ENCODE measurements at regions not wholly inside any gene's neighbourhood (a gene's known extent, or its start where the extent isn't known, plus 50 kb on each side); places are given as distances from the start of the nearest gene placed in this dataset.

DNA sequence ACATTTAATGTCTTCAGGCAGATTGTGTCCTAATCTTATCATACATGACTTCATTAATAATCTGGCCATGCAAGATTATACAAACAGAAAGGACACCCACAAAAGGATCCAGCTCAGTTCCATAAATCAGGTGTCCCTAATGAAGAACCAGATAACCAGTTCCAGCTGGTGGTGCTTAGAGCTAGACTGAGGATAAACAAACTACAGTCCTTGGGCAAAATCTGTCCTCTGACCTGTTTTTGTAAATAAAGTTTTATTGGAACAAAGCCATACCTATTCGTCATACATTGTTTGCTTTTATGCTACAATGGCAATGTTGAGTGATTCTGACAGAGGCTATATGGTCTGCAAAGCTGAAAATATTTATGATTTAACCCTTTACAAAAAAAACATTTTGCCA lies 199.5 kb downstream of the MID1IP1 start:
- no peak overlapping the region for H3K4me3 Mint-ChIP-seq
- no peaks in the 10 kb centered on the region for H3K9me3 Mint-ChIP-seq
- H3K36me3 Mint-ChIP-seq, result no peaks in the 10 kb centered on the region
- DNase-seq, result no peak
- H3K4me1 Mint-ChIP-seq, result no peaks in the 10 kb centered on the region
- H3K27ac Mint-ChIP-seq, result no peak overlapping the region
- H3K27me3 Mint-ChIP-seq, result no peaks in the 10 kb centered on the region
- CTCF ChIA-PET, result no interaction called here

DNA sequence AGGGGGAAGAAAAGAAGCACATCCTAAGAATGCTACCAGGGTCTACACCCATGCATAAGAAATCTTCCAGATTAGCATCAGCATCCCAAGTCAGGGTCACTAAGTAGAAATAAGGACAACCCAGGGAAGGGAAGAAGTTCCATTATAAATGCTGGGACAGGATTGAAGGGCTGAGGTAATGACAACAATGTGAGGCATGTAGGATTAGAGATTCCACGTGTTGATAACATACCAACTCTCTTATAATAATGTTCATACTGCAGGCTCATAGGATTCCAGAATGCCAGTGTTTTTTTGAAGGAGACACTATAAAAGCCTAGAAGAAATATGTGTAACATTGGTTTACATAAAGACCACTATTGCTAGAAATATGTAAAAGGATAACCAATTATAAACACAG lies 201.2 kb downstream of the MID1IP1 start:
- no peaks in the 10 kb centered on the region for H3K9me3 Mint-ChIP-seq
- H3K36me3 Mint-ChIP-seq, result no peaks in the 10 kb centered on the region
- no peaks in the 10 kb centered on the region for H3K27me3 Mint-ChIP-seq
- no peak overlapping the region for H3K4me3 Mint-ChIP-seq
- CTCF ChIA-PET, result no interaction called here
- DNase-seq, result no peak
- H3K4me1 Mint-ChIP-seq, result no peaks in the 10 kb centered on the region
- H3K27ac Mint-ChIP-seq, result no peak overlapping the region

DNA sequence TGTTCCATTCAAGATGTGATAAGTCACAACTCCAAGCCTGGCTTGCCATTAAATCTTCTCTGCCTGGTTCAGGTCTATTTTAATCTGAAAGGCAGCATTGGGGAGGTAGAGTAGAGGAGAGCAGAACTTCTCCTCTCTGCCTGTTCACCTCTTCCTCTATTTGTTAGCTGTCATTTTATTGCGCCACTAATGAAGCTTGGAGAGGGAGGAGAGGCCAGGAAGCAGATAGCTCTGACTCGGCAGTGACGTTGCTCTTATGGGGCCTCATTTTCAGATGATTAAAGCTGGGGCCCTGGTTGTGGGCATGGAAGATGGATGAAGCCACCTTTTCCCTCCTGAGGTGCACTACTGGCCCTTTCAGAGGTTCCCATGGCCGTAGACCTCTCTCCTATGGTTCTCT lies 207.3 kb downstream of the MID1IP1 start:
- no peaks in the 10 kb centered on the region for H3K27me3 Mint-ChIP-seq
- DNase-seq, result no peak
- no peaks in the 10 kb centered on the region for H3K4me1 Mint-ChIP-seq
- no peak overlapping the region for H3K27ac Mint-ChIP-seq
- H3K36me3 Mint-ChIP-seq, result no peaks in the 10 kb centered on the region
- H3K4me3 Mint-ChIP-seq, result no peak overlapping the region
- CTCF ChIA-PET, result no interaction called here
- no peaks in the 10 kb centered on the region for H3K9me3 Mint-ChIP-seq

DNA sequence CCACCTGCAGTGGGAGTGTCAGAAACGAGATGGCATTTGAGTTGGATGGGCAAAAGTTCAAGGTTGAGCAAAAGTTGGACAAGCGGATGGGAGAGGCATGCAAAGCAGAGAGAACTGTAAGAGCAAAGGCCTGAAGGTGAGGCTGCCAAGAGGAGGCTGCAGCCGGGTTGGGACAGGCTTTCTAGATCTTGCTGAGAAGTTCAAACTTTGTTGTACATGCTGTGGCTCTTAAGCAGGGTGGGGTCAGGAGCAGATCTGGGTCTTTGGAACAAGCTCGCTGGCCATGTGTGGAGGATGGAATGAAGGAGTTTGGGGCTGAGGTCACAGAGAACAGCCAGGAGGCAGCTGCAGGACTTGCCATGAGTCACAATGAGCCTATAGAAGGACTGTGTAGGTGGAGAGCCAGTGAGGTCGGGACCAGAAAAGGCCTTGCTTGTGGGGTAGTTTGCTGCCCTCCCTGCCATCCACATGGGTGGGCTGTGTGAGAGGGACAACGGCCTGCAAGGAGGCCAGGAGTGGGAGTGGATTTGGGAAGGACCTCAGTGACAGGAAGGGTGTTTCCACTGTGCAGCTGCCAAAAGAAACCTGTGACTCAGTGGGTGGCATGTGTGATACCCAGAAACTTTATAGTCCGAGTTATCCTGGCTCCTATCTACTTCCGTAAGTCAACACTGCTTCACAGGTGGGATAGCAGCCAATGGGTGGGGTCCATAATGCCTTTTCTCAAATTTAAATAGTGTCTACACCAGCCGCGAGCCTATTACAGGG lies 210.4 kb downstream of the MID1IP1 start:
- Mint-ChIP-seq H3K27ac (no peak overlapping the region), H3K4me1 (no peaks in the 10 kb centered on the region), H3K36me3 (no peaks in the 10 kb centered on the region), H3K9me3 (no peaks in the 10 kb centered on the region), H3K4me3 (no peak overlapping the region), H3K27me3 (no peaks in the 10 kb centered on the region)
- no peak for DNase-seq
- CTCF ChIA-PET, result no interaction called here

DNA sequence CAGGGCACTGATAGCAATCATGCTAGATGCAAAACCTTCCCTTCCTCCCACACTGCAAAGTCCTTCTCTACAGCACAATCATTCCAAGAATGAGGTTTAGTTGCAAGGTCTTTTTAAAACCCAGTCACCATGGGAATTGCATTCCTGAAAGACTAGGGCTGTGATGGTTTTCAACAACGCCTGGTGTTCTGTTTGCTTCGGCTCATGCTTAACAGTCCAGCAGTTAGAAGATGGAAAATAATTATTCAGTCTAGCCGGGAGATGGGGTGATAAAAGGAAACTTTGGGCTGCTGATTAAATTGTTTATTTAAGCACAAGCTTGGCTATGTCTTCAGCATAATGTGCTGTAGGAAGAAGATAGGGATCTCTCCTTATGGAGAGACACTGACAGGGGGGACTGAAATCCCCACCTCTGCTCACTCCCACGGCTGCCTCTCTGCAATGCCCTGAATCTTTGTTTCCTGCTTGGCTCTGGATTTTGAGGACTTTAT lies 211.4 kb downstream of the MID1IP1 start:
- CTCF ChIA-PET, result no interaction called here
- Mint-ChIP-seq H3K9me3 (no peaks in the 10 kb centered on the region), H3K27me3 (no peaks in the 10 kb centered on the region), H3K36me3 (no peaks in the 10 kb centered on the region), H3K4me3 (no peak overlapping the region), H3K27ac (no peak overlapping the region), H3K4me1 (no peaks in the 10 kb centered on the region)
- DNase-seq, result no peak

DNA sequence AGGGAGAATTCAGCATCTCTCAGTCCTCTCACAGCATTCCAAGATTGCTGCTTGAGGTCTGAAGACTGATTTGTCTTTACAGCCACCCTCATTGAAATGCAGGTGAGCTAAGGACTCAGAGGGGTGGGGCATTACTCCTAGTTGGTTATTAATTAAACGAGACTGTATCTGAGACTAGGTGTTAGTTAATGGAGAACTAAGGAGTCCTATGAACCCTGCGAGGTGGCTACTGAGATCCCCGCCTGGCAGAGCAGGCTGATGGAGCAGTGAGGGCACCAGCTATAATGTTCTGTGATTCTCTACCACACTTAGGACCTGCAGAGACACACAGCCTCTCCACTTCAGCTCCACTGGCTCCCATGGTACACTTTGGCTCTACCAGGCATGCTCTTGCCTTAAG lies 215.3 kb downstream of the MID1IP1 start:
- CTCF ChIA-PET, result no interaction called here
- Mint-ChIP-seq H3K9me3 (no peaks in the 10 kb centered on the region), H3K36me3 (no peaks in the 10 kb centered on the region), H3K27ac (no peak overlapping the region), H3K27me3 (no peaks in the 10 kb centered on the region), H3K4me3 (no peak overlapping the region), H3K4me1 (no peaks in the 10 kb centered on the region)
- no peak for DNase-seq

DNA sequence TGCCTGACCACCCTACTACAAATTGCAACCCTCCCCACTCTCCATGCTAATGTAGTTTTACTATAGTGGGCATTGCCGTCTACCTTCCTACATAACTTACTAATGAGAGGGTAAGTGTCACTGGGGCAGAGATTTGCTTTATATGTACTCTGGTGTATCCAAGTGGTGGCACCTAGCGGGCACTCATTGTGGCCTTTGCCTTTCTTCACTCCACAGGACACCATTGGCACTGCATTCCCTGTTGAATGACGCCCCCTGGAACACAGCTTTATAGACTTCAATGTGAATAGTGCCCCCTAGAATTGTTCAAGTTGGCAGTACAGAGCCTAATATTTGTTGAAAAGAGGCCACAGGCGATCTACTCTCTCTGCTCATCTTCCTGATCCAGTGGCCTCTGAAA lies 215.8 kb downstream of the MID1IP1 start:
- H3K36me3 Mint-ChIP-seq, result no peaks in the 10 kb centered on the region
- no peaks in the 10 kb centered on the region for H3K4me1 Mint-ChIP-seq
- no peak for DNase-seq
- CTCF ChIA-PET, result no interaction called here
- no peak overlapping the region for H3K27ac Mint-ChIP-seq
- no peaks in the 10 kb centered on the region for H3K27me3 Mint-ChIP-seq
- no peak overlapping the region for H3K4me3 Mint-ChIP-seq
- no peaks in the 10 kb centered on the region for H3K9me3 Mint-ChIP-seq

DNA sequence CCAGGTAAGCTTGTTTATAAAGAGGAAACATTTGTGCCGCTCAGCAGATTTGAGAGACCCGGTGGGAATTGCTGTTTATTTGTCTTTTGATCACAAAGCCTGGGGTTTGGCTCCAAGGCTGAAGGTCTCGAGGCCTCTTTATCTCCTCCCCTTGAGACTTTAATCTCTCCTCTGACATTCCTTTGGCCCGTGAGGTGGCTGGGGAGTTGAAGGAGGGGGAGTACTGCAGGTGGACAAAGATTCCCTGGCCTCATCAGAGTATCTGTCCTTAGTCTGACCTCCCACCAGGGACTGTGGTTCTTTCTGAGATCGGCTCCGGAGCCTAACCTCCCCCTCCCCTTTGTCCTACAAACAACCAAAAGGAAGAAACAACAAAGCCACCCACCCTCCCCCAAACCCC lies 216.5 kb downstream of the MID1IP1 start:
- Mint-ChIP-seq H3K27me3 (no peaks in the 10 kb centered on the region), H3K27ac (no peak overlapping the region), H3K4me1 (no peaks in the 10 kb centered on the region), H3K4me3 (no peak overlapping the region), H3K9me3 (no peaks in the 10 kb centered on the region), H3K36me3 (no peaks in the 10 kb centered on the region)
- DNase-seq, result no peak
- CTCF ChIA-PET, result no interaction called here

DNA sequence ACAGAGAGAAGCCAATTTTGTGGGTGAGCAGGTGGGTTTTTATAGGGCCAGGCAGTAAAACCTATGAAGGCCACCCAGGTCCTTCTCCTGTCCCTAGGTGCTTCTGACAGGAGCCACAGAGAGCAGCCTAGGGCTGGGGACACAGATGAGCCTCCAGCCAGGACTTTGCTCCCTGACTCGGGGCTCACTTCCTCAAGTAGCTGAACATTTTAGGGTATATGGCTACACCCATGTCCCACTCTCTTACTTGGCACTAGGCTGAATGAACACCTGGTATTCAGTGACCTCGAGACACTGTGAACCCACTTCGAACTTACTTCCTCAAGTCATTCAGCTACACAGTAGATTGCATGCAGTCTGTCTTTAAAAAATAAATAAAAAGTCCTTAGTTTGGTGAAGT lies 217.3 kb downstream of the MID1IP1 start:
- CTCF ChIA-PET, result no interaction called here

DNA sequence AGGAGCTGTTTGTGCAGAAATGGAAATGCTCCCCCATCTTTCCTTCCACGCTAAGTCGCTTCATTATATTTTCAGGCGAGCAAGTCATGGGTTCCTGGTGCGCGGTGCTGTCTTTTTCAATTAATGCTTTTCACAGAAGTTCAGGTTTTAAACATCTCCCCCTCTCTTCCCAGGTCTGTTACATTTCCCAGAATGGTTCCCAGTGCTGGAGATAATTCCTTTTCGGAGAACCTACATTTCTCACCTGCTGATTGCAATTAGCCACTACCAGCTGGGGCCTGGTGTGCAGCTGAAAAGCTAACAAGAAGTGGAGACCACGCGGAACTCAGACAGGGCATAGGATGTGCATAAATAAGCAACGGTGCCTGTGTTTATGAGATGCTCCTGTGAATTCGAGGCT lies 217.8 kb downstream of the MID1IP1 start:
- no peaks in the 10 kb centered on the region for H3K4me1 Mint-ChIP-seq
- H3K27me3 Mint-ChIP-seq, result no peaks in the 10 kb centered on the region
- CTCF ChIA-PET, result no interaction called here
- no peaks in the 10 kb centered on the region for H3K36me3 Mint-ChIP-seq
- no peaks in the 10 kb centered on the region for H3K9me3 Mint-ChIP-seq
- H3K27ac Mint-ChIP-seq, result no peak overlapping the region
- H3K4me3 Mint-ChIP-seq, result no peak overlapping the region
- no peak for DNase-seq

More for the DNA sequence above, 217.3 kb downstream of the MID1IP1 start:
- Mint-ChIP-seq H3K36me3 (no peaks in the 10 kb centered on the region), H3K27me3 (no peaks in the 10 kb centered on the region), H3K27ac (no peak overlapping the region), H3K9me3 (no peaks in the 10 kb centered on the region), H3K4me1 (no peaks in the 10 kb centered on the region), H3K4me3 (no peak overlapping the region)
- no peak for DNase-seq

DNA sequence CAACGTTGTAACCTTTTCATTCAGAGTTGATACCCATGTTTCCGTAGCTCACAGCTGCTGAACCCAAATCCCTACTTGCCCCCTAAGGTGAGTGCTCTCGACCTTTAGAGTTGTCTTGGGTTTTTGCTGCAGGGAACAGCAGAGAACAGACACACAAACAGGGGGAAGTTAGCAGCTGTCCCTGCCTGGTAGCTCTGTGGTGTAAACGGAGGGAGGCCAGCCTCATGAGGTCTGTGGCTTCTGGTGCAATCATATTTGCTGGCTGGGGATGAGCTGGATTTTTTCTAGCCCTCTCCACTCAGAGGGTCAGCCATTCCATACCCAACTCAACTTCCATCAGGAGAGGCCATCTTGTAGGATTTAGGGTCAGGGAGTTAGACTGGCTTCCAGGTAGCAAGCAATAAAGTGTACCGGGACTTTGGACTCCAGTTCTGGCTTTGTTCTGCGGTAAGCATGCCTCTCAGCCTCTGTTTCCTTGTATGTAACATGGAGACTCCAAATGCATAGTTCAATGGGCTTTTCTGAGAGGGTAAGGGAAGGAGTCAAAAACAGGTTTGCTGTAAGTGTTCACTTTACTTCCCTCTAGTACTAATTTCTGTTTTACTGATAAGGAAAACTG lies 218.9 kb downstream of the MID1IP1 start:
- Mint-ChIP-seq H3K27me3 (no peaks in the 10 kb centered on the region), H3K36me3 (no peaks in the 10 kb centered on the region), H3K27ac (no peak overlapping the region), H3K9me3 (no peaks in the 10 kb centered on the region), H3K4me3 (no peak overlapping the region), H3K4me1 (no peaks in the 10 kb centered on the region)
- no peak for DNase-seq
- CTCF ChIA-PET, result no interaction called here

DNA sequence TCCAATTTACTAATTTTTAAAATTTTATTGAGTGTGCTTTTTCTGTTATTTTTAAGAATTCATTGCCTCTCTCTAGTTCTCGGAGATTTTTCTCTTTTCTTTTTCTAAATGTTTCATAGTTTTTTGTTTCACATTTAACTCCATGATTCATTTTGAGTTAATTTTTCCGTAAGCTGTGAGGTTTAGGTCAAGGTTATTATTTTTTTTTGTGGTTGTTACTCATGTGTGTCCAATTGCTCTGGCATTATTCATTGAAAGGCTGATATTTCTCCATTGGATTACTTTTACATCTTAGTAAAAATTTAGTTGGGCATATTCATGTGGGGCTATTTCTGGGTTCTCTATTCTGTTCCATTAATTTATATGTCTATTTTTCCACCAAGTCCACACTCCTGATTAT lies 220.8 kb downstream of the MID1IP1 start:
- Mint-ChIP-seq H3K9me3 (no peaks in the 10 kb centered on the region), H3K4me1 (no peaks in the 10 kb centered on the region), H3K27ac (no peak overlapping the region), H3K36me3 (no peaks in the 10 kb centered on the region), H3K4me3 (no peak overlapping the region), H3K27me3 (no peaks in the 10 kb centered on the region)
- DNase-seq, result no peak
- CTCF ChIA-PET, result no interaction called here

DNA sequence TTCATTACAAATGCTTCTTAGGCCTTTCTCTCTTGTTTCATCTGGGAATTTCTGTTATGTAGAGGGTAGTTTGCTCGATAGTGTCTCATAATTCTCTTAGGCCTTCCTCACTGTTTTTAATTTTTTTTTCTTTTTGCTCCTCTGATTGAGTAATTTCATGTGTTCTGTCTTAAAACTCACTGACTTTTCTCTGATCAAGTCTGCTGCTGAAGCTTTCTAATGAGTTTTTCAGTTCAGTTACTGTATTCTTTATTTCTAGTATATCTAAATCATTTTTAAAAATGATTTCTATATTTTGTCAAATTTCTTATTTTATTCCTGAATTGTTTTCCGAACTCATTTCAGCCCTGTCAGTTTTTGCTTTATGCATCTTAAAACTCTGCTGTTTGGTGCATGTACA lies 228.0 kb downstream of the MID1IP1 start:
- H3K27ac Mint-ChIP-seq, result no peak overlapping the region
- no peaks in the 10 kb centered on the region for H3K4me1 Mint-ChIP-seq
- no peaks in the 10 kb centered on the region for H3K27me3 Mint-ChIP-seq
- peaks cover 8% of the 10 kb centered on the region for H3K9me3 Mint-ChIP-seq
- CTCF ChIA-PET, result no interaction called here
- H3K36me3 Mint-ChIP-seq, result no peaks in the 10 kb centered on the region
- no peak for DNase-seq
- H3K4me3 Mint-ChIP-seq, result no peak overlapping the region

DNA sequence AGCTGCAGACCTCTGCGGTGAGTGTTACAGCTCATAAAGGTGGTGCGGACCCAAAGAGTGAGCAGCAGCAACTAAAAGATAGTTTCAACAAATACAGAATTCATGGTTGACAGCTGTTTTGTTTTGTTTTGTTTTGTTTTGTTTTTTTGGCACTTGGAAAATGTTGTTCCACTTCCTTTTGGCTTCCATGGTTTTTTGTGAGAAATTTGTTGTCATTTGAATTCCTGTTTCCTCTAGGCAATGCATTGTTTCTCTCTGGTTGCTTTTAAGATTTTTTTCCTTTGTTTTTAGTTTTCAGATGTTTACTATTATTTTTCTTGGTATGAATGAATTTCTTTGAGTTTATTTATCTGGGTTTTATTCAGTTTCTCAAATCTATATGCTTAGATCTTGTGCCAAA lies 229.4 kb downstream of the MID1IP1 start:
- no peaks in the 10 kb centered on the region for H3K36me3 Mint-ChIP-seq
- H3K27ac Mint-ChIP-seq, result no peak overlapping the region
- H3K4me3 Mint-ChIP-seq, result no peak overlapping the region

DNA sequence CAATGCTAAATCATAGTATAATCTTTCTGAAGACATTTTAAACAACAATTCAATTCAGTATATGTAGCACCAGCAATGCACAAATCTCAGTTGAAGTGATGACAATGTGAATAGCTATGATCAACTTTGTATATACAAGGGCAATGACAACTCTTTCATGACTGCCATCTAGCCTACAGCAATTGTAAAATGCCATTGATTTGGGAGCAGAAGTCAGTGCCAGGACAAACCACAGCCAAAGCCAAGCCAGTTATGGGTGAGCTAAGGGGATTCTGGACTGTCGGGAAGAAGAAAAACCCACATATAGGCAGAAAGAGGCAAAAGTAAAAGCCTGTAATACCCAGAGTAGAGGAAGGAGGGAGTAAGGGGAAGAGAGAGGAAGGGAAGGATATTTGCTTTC lies 238.6 kb downstream of the MID1IP1 start:
- no peaks in the 10 kb centered on the region for H3K4me1 Mint-ChIP-seq
- no peaks in the 10 kb centered on the region for H3K9me3 Mint-ChIP-seq
- DNase-seq, result no peak
- CTCF ChIA-PET, result no interaction called here
- no peak overlapping the region for H3K27ac Mint-ChIP-seq
- H3K36me3 Mint-ChIP-seq, result no peaks in the 10 kb centered on the region
- H3K27me3 Mint-ChIP-seq, result no peaks in the 10 kb centered on the region
- H3K4me3 Mint-ChIP-seq, result no peak overlapping the region

More for the DNA sequence above, 229.4 kb downstream of the MID1IP1 start:
- CTCF ChIA-PET, result no interaction called here
- Mint-ChIP-seq H3K27me3 (no peaks in the 10 kb centered on the region), H3K9me3 (peaks cover 8% of the 10 kb centered on the region), H3K4me1 (no peaks in the 10 kb centered on the region)
- no peak for DNase-seq
